Esophagus muscularis mucosa (tissue), 4 donors: ENCODE measurements at regions not wholly inside any gene's neighbourhood (a gene's known extent, or its start where the extent isn't known, plus 50 kb on each side); places are given as distances from the start of the nearest gene placed in this dataset.

Source experiments
- DNase-seq: peaks from one replicate; pipeline ENCODE4 v3.0.0-alpha.2; 2017; ENCODE audit errors: extremely low spot score
- H3K27ac ChIP-seq, 4 donors: fragments of 200-600 bp; sonication (generic); replicated peaks in 1 of 4; 1 replicate in 3 of 4; 2 replicates in 1 of 4; pipeline ENCODE4 v1.5.1; 2016 to 2019; ENCODE audit warnings: mild to moderate bottlenecking in 1 of 4
- H3K27me3 ChIP-seq, 4 donors: fragments of 200-600 bp; sonication (generic); one replicate each; pipeline versions ENCODE4 v1.5.1 to v1.6.0; 2016 to 2019
- H3K36me3 ChIP-seq, 4 donors: fragments of 200-600 bp; sonication (generic); one replicate each; pipeline ENCODE4 v1.5.1; 2016 to 2019
- H3K4me1 ChIP-seq, 4 donors: fragments of 200-600 bp; sonication (generic); one replicate each; pipeline ENCODE4 v1.5.1; 2016 to 2019
- H3K4me3 ChIP-seq, 4 donors: fragments of 200-600 bp; sonication (generic); 1 replicate in 2 of 4; 2 replicates in 2 of 4; pipeline ENCODE4 v1.5.1; 2016 to 2019; ENCODE audit warnings: mild to moderate bottlenecking in 4 of 4, moderate library complexity in 1 of 4
- H3K9me3 ChIP-seq, 4 donors: fragments of 200-600 bp; sonication (generic); 1 replicate in 3 of 4; 2 replicates in 1 of 4; pipeline ENCODE4 v1.5.1; 2016 to 2019
- EP300 ChIP-seq: sonication (generic); formaldehyde crosslinking; IDR thresholded peaks from one replicate; pipeline ENCODE4 v1.6.1; 2017; ENCODE audit warnings: antibody characterized with exemption
- POLR2A ChIP-seq: fragments of 450-650 bp; IDR thresholded peaks from one replicate; pipeline ENCODE4 v1.6.1; 2017; ENCODE audit warnings: antibody characterized with exemption, moderate library complexity, mild to moderate bottlenecking, low read depth
- POLR2AphosphoS5 ChIP-seq, 2 donors: sonication (generic); formaldehyde crosslinking; IDR thresholded peaks; one replicate each; pipeline ENCODE4 v1.6.1; 2017; ENCODE audit warnings: antibody characterized with exemption in 2 of 2
- WGBS: methylation state at CpG from one replicate; pipeline ENCODE4 v1.1.5; 2018; 5-methylcytosine and 5-hydroxymethylcytosine counted together
- intact Hi-C: fragments of 100-400 bp; cut with DNase I; formaldehyde crosslinking; loops from one replicate; pipeline ENCODE4 v1.15.1; 2023
- TF ChIP-seq, protein P1 (sequence below), 3 experiments: fragments of 200-600 bp in 2 of 3; fragments of 450-650 bp in 1 of 3; sonication (generic) in 2 of 3; IDR thresholded peaks; one replicate each; pipeline ENCODE4 v1.5.1; 2017 to 2019; ENCODE audit warnings: antibody characterized with exemption in 3 of 3, mild to moderate bottlenecking in 2 of 3, moderate library complexity in 1 of 3

DNA sequence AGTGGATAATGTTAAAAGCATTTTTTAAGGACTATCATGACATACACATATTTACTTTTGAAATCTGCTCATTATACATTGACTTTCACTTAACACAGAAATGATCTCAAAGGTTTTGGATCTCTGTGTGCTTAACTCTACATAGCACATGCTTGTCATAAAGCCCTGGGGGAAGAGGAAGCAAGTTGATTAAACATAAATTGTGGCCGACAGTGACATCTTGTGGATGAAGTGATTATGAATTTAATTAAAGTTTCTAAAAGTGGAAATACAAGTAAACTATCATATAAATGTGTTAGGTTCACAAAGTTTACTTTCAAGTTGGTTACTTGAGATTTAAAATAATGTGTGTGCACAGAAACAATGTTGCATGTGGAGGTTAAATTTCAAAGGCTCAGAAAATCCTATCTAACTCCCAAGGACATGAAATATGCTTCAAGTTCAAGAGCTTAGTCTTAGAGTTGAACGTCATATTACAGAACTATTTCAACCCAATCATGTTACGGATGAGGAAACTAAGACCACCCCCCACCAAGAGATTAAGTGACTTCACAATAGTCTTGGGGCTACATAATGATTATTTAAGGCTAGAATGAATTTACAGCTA is 1247.8 kb downstream of the GATA3 start:
- no peaks in the 10 kb centered on the region for H3K4me1 ChIP-seq
- H3K9me3 ChIP-seq: no peaks in the 10 kb centered on the region
- peaks cover 0 to 4% (median 0%) of the 10 kb centered on the region in 4 donors for H3K27me3 ChIP-seq
- H3K4me3 ChIP-seq: no peak overlapping the region
- intact Hi-C loops: loop anchor here (10.0 kb wide), 1 partner anchor 1427 kb away; no protein-coding TSS in a partner anchor
- H3K27ac ChIP-seq: no peak overlapping the region
- no peaks in the 10 kb centered on the region for H3K36me3 ChIP-seq
- 34% methylated on average over 3 of the region's 3 CpGs for WGBS
- DNase-seq: no peak
- TF ChIP-seq POLR2AphosphoS5 (IDR thresholded peaks at IDR 0.05) (no peak), POLR2A (no peak)
- TF ChIP-seq, protein P1, sequence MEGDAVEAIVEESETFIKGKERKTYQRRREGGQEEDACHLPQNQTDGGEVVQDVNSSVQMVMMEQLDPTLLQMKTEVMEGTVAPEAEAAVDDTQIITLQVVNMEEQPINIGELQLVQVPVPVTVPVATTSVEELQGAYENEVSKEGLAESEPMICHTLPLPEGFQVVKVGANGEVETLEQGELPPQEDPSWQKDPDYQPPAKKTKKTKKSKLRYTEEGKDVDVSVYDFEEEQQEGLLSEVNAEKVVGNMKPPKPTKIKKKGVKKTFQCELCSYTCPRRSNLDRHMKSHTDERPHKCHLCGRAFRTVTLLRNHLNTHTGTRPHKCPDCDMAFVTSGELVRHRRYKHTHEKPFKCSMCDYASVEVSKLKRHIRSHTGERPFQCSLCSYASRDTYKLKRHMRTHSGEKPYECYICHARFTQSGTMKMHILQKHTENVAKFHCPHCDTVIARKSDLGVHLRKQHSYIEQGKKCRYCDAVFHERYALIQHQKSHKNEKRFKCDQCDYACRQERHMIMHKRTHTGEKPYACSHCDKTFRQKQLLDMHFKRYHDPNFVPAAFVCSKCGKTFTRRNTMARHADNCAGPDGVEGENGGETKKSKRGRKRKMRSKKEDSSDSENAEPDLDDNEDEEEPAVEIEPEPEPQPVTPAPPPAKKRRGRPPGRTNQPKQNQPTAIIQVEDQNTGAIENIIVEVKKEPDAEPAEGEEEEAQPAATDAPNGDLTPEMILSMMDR (IDR thresholded peaks at IDR 0.05): peak; percentile 30 to 41 (median 38)

DNA sequence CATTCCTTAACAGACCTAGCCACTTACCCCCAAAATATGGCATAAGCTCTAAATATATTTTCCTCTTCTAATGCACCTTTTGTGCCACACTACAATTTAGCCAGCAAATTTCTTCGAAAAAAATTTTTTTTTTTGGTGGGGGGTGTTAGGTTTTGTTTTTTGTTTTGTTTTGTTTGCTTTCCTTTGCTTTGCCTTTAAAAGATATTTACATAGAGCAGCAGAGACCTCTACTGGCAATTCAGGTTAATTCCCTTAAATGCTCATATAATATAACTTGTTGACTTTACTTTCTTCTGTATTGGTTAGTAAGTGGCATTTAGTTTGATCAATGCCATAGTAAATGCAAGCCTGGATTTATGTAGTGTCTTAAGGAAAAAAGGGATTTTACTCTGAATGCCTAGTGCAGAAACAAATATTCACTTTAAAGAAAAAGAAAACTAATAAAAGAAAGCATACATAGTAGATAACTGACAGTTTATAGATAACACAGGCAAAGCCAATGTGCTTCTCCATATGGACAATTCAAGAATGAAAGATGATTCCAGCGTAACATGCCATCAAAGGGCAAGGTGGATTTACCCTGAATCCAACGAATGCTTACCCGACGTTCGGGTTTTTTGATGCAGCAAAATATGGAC is 1250.6 kb downstream of the GATA3 start:
- intact Hi-C loops: loop anchor here (10.0 kb wide), 1 partner anchor 1430 kb away; no protein-coding TSS in a partner anchor
- 77% methylated on average over 6 of the region's 6 CpGs for WGBS
- TF ChIP-seq EP300 (no peak), POLR2AphosphoS5 (IDR thresholded peaks at IDR 0.05) (no peak), POLR2A (no peak)
- TF ChIP-seq, protein P1 (IDR thresholded peaks at IDR 0.05): peak in 2 of 3 experiments; percentile 14 to 34
- no peak for DNase-seq
- H3K4me1 ChIP-seq: no peaks in the 10 kb centered on the region
- H3K4me3 ChIP-seq: no peak overlapping the region
- H3K27ac ChIP-seq: no peak overlapping the region
- no peaks in the 10 kb centered on the region for H3K36me3 ChIP-seq
- peaks cover 0 to 4% (median 0%) of the 10 kb centered on the region in 4 donors for H3K27me3 ChIP-seq
- H3K9me3 ChIP-seq: no peaks in the 10 kb centered on the region

DNA sequence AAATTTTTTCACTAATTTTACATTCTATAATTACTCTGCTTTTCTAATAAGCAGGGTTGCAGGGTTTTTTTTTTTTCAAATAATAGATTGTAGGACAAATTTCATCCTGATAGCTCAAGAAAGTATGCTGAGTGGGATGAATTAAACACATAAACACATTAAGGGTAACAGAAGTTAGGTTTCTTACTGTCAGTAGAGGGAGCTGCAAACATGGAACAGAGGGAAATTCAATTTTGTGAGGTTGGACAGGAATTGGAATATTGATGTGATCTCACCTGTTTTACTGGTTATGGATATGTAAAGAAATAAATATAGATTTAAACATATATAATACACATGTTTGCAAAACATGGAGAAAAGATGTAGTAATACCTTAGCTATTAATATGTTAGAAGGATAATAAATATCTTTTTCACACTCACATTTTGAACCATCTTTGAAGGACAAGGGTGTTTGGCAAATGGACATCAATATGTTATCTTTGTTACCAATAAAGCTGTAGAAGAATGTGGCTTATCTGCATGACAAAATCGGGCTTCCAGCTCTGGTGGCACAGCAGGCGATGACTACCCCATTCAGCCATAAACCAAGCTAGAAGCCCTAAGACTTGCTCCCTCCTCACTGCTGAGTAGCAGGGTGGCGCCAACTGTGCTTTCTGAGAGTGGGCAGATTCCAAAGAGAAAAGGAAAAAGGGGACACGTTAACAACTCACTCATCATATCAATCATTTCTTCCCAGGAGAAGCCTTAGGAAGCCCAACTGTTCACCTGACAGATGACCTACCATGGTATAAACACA is 1257.4 kb downstream of the GATA3 start:
- no peaks in the 10 kb centered on the region for H3K27me3 ChIP-seq
- TF ChIP-seq POLR2A (no peak), POLR2AphosphoS5 (IDR thresholded peaks at IDR 0.05) (no peak), EP300 (no peak)
- TF ChIP-seq, protein P1 (IDR thresholded peaks at IDR 0.05): no peak
- intact Hi-C loops: no loop called here
- no peaks in the 10 kb centered on the region for H3K36me3 ChIP-seq
- 71% methylated on average over 4 of the region's 4 CpGs for WGBS
- H3K4me3 ChIP-seq: no peak overlapping the region
- DNase-seq: no peak
- H3K4me1 ChIP-seq: no peaks in the 10 kb centered on the region
- no peaks in the 10 kb centered on the region for H3K9me3 ChIP-seq
- H3K27ac ChIP-seq: no peak overlapping the region

DNA sequence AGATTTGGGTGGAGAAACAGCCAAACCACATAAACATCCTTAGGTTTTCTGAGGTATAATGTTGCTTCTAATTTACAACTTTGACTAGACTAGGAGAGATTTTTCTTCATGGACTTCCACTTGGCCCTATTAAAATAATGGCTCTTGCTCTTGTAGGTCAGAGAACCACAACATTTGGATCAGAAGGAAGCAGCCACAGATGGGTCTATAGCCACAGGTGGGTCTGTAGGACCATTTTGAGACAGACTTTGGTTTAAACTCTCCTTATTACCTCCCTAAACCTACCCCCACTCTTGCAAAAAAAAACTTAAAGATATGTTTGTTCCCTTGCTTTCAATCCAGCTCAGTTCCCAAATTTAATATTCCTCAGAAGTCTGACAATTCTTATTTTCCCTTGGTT is 1260.8 kb downstream of the GATA3 start:
- H3K27ac ChIP-seq: no peak overlapping the region
- no peak overlapping the region for H3K4me3 ChIP-seq
- H3K4me1 ChIP-seq: no peaks in the 10 kb centered on the region
- H3K27me3 ChIP-seq: no peaks in the 10 kb centered on the region
- no peak for TF ChIP-seq POLR2AphosphoS5 (IDR thresholded peaks at IDR 0.05)
- TF ChIP-seq, protein P1 (IDR thresholded peaks at IDR 0.05): no peak
- TF ChIP-seq POLR2A: no peak
- TF ChIP-seq EP300: no peak
- H3K9me3 ChIP-seq: no peaks in the 10 kb centered on the region
- no peaks in the 10 kb centered on the region for H3K36me3 ChIP-seq
- no peak for DNase-seq
- intact Hi-C loops: no loop called here
